ENCODE measurements at regions not wholly inside any gene's neighbourhood (a gene's known extent, or its start where the extent isn't known, plus 50 kb on each side); places are given as distances from the start of the nearest gene placed in this dataset.

DNA sequence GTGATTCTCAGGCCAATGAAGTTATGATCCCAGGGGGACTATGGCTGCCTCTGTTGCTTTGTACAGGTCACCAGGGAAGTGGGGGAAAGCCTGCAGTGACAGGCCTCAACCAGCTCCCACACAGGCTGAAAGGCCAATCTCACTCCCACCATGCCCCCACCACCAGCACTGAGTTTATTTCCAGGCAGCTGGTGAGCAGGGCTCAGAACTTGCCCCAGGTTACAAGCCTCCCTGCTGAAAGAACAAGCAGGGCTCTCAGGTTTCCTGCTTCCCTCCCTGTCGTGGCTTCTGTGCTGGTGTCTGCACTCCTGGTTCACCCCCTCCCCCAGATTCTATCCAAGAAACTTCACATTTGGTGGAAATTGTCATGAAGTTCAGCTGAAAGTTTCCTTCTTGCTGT, 260.3 kb downstream of the CCDC59 start:
- intact Hi-C loops (cut with DNase I; ENCODE audit: low total_unique reads), result no loop called here
- Histone ChIP-seq H3K9me3 (no peaks in the 10 kb centered on the region), H3K27me3 (no peaks in the 10 kb centered on the region), H3K4me3 (no peak overlapping the region), H3K27ac (no peak overlapping the region), H3K36me3 (no peaks in the 10 kb centered on the region), H3K4me1 (no peaks in the 10 kb centered on the region)
- DNase-seq, result no peak
- TF ChIP-seq, protein P1, sequence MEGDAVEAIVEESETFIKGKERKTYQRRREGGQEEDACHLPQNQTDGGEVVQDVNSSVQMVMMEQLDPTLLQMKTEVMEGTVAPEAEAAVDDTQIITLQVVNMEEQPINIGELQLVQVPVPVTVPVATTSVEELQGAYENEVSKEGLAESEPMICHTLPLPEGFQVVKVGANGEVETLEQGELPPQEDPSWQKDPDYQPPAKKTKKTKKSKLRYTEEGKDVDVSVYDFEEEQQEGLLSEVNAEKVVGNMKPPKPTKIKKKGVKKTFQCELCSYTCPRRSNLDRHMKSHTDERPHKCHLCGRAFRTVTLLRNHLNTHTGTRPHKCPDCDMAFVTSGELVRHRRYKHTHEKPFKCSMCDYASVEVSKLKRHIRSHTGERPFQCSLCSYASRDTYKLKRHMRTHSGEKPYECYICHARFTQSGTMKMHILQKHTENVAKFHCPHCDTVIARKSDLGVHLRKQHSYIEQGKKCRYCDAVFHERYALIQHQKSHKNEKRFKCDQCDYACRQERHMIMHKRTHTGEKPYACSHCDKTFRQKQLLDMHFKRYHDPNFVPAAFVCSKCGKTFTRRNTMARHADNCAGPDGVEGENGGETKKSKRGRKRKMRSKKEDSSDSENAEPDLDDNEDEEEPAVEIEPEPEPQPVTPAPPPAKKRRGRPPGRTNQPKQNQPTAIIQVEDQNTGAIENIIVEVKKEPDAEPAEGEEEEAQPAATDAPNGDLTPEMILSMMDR (IDR thresholded peaks at IDR 0.05), result no peak

DNA sequence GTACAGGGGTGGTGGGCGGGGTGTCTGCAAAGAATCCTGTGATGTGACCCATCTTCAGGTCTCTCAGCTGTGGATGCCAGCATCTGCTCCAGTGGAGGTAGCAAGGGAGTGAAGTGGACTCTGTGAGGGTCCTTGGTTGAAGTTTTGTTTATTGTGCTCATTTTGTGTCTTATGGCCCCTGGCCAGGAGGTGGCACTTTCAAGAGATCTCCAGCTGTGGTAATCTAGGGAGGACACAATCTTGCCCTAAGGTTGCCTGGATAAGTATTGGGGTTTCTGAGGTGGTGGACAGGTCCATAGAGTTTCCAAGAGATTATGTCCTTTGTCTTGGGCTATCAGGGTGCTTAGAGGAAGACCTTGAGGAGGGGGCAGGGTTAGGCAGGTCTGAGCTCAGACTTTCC, 260.7 kb downstream of the CCDC59 start:
- no peak for DNase-seq
- H3K9me3 ChIP-seq, result no peaks in the 10 kb centered on the region
- intact Hi-C loops (cut with DNase I; ENCODE audit: low total_unique reads), result no loop called here
- H3K27me3 ChIP-seq, result no peaks in the 10 kb centered on the region
- H3K4me3 ChIP-seq, result no peak overlapping the region
- no peaks in the 10 kb centered on the region for H3K4me1 ChIP-seq
- H3K36me3 ChIP-seq, result no peaks in the 10 kb centered on the region
- TF ChIP-seq, protein P1 (IDR thresholded peaks at IDR 0.05), result no peak
- H3K27ac ChIP-seq, result no peak overlapping the region

DNA sequence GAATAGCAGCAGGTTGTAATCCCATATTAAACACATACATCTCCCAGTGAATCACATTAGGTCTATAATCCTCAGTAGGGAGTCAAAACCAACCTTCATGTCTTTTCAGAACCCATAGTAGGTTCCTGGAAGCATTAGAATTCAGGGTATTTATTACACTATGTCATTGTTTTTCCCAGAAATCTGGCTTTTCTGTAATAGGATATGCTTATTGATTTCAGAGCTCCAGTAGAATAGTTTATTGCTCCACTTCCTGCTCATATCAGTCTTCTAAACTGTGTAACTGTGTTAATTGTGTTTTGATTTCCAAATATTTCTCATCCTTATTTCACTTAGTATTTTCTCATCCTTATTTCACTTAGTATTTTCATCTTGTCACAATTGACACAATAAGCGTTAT, 268.0 kb downstream of the CCDC59 start:
- H3K27ac ChIP-seq, result no peak overlapping the region
- H3K9me3 ChIP-seq, result no peaks in the 10 kb centered on the region
- intact Hi-C loops (cut with DNase I; ENCODE audit: low total_unique reads), result no loop called here
- H3K4me3 ChIP-seq, result no peak overlapping the region
- no peak for DNase-seq
- no peaks in the 10 kb centered on the region for H3K27me3 ChIP-seq
- no peaks in the 10 kb centered on the region for H3K4me1 ChIP-seq
- TF ChIP-seq, protein P1 (IDR thresholded peaks at IDR 0.05), result no peak
- H3K36me3 ChIP-seq, result no peaks in the 10 kb centered on the region

DNA sequence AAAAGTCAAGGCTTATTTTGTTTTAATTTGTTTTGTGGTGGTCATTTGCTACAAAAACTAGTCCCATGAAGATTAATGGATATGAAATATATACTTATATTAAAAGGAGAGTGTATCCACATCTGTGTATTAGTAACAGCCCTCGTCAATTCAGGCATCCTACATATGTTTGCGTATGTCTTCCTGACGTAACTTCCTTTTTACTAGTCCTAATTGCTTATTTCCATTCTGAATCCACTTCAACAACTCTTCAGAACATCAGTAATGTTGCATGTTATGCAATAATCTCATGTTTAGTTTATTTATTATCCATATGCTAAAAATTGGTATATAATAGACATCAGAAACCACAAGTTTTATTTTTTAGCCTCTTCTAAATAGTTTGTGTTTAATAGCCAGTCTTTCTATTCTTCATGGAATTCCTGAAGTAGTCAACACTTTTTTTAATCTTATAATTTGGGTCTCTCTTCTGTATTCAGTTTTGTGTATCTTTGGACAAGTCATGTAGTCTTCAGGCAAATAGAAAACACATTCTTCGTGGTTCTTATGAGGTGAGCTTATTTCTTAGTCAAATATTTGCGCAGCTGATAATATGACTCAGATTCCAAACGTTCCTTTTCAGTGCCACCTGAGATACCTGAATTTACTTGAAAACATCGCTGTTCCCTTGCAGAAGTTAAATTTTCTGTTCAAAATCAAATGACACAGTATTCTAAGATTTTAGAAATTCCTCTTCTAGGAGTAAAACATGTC, 268.6 kb downstream of the CCDC59 start:
- intact Hi-C loops (cut with DNase I; ENCODE audit: low total_unique reads), result no loop called here
- Histone ChIP-seq H3K4me3 (no peak overlapping the region), H3K9me3 (no peaks in the 10 kb centered on the region), H3K36me3 (no peaks in the 10 kb centered on the region), H3K27ac (no peak overlapping the region), H3K4me1 (no peaks in the 10 kb centered on the region), H3K27me3 (no peaks in the 10 kb centered on the region)
- no peak for DNase-seq
- TF ChIP-seq, protein P1 (IDR thresholded peaks at IDR 0.05), result no peak

GRCh38 chr12:82082501-82082900, 275.7 kb downstream of the CCDC59 start:
- intact Hi-C loops (cut with DNase I; ENCODE audit: low total_unique reads), result no loop called here
- Histone ChIP-seq H3K4me3 (no peak overlapping the region), H3K27me3 (no peaks in the 10 kb centered on the region), H3K9me3 (no peaks in the 10 kb centered on the region), H3K4me1 (no peaks in the 10 kb centered on the region), H3K27ac (no peak overlapping the region), H3K36me3 (no peaks in the 10 kb centered on the region)
- TF ChIP-seq, protein P1 (IDR thresholded peaks at IDR 0.05), result no peak
- DNase-seq, result no peak
